GM12872 (cell line): ENCODE measurements at regions not wholly inside any gene's neighbourhood (a gene's known extent, or its start where the extent isn't known, plus 50 kb on each side); places are given as distances from the start of the nearest gene placed in this dataset.

Experiments
- CTCF ChIP-seq: IDR thresholded peaks from 3 replicates; pipeline ENCODE4 v1.5.1; 2011; ENCODE audit warnings: low read depth, mild to moderate bottlenecking, low read length, moderate library complexity; ENCODE audit not compliant: insufficient read depth

- no peak for TF ChIP-seq CTCF
Measured at GRCh38 chr5:74286734-74287695, 353.5 kb downstream of the ENC1 start.

- TF ChIP-seq CTCF, result no peak
Measured at GRCh38 chr5:74285675-74286280, 354.8 kb downstream of the ENC1 start.

- no peak for TF ChIP-seq CTCF
Measured at GRCh38 chr5:74282490-74282889, 358.0 kb downstream of the ENC1 start.

GRCh38 chr5:74281166-74281565, 359.4 kb downstream of the ENC1 start:
- TF ChIP-seq CTCF, result no peak

- no peak for TF ChIP-seq CTCF
Measured at GRCh38 chr5:74280306-74280705, 360.2 kb downstream of the ENC1 start.

- no peak for TF ChIP-seq CTCF
Measured at GRCh38 chr5:74279244-74279643, 361.3 kb downstream of the ENC1 start.

GRCh38 chr5:74277418-74277817, 363.1 kb downstream of the ENC1 start:
- no peak for TF ChIP-seq CTCF
